ENCODE measurements at regions not wholly inside any gene's neighbourhood (a gene's known extent, or its start where the extent isn't known, plus 50 kb on each side); places are given as distances from the start of the nearest gene placed in this dataset.

DNA sequence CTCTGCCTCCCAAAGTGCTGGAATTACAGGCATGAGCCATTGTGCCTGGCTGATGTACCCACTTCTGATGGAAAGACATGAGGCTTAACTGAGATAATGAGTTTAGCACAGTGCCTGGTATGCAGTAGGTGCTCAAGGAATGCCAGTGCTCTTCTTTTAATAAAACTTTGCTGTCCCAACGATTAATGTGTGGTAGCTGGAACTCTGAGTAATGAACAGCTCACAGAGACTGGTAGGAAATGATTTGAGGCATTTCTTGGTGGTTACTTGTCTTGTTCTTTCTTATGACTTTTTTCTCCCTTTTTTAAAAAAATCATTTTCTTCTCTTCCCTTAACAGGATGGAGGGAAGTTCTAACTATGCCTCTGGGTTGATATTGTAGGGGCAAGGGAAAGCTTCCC is 235.7 kb upstream of the PWP1 start:
- Histone ChIP-seq H3K4me1 (ENCODE audit: insufficient read depth) (no peaks in the 10 kb centered on the region), H3K27me3 (no peaks in the 10 kb centered on the region), H2AFZ (no peak overlapping the region), H3K27ac (no peak overlapping the region), H3K79me2 (no peaks in the 10 kb centered on the region), H3K4me2 (no peak overlapping the region), H4K20me1 (ENCODE audit: insufficient read depth, poor library complexity, severe bottlenecking) (no peaks in the 10 kb centered on the region), H3K4me3 (no peak overlapping the region), H3K9me2 (replicated peaks; ENCODE audit: insufficient read depth) (no peaks in the 10 kb centered on the region), H3K36me3 (replicated peaks; ENCODE audit: insufficient read depth, low read depth) (no peaks in the 10 kb centered on the region), H3K9me3 (ENCODE audit: low read depth) (no peaks in the 10 kb centered on the region)
- no peak for TF ChIP-seq EZH2phosphoT487 (IDR thresholded peaks at IDR 0.05; ENCODE audit: low read depth, severe bottlenecking, unreplicated experiment)
- TF ChIP-seq EZH2 (IDR thresholded peaks at IDR 0.05; ENCODE audit: borderline replicate concordance): no peak
- TF ChIP-seq CTCF (IDR thresholded peaks at IDR 0.05; ENCODE audit: poor library complexity): no peak
- no peak for DNase-seq (ENCODE audit: low spot score)
- 91% methylated on average over 1 of the region's 1 CpG for WGBS (ENCODE audit: low lambda C conversion rate, missing lambda C conversion rate)

- Histone ChIP-seq H4K20me1 (ENCODE audit: insufficient read depth, poor library complexity, severe bottlenecking) (no peaks in the 10 kb centered on the region), H3K4me1 (ENCODE audit: insufficient read depth) (no peaks in the 10 kb centered on the region), H3K9me2 (replicated peaks; ENCODE audit: insufficient read depth) (no peaks in the 10 kb centered on the region), H3K36me3 (replicated peaks; ENCODE audit: insufficient read depth, low read depth) (no peaks in the 10 kb centered on the region), H2AFZ (no peak overlapping the region), H3K27me3 (no peaks in the 10 kb centered on the region), H3K79me2 (no peaks in the 10 kb centered on the region), H3K4me3 (no peak overlapping the region), H3K27ac (no peak overlapping the region), H3K4me2 (no peak overlapping the region), H3K9me3 (ENCODE audit: low read depth) (no peaks in the 10 kb centered on the region)
- TF ChIP-seq EZH2phosphoT487 (IDR thresholded peaks at IDR 0.05; ENCODE audit: low read depth, severe bottlenecking, unreplicated experiment): no peak
- no peak for DNase-seq (ENCODE audit: low spot score)
- 24% methylated on average over 3 of the region's 3 CpGs for WGBS (ENCODE audit: low lambda C conversion rate, missing lambda C conversion rate)
Measured at GRCh38 chr12:107450541-107450940, 235.1 kb upstream of the PWP1 start.

DNA sequence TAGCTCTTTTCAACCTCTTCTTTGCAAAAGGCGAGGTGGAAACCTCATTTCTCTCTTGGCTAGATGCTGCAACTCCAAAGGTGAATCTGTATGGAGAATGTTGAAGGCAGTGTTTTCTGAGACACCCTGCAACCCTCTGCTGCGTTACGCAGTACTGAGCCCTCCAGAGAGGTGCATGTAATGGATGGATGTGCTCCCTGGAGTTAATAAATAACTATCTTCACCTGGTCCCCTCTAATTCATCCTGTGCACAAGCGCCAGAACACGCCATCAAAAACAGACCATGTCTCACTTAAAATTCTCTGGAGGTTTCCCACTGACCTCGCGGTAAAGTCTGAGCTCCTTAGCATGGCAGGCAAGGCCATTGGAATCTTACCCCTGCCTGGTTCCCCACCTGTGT is 234.4 kb upstream of the PWP1 start:
- Histone ChIP-seq H3K79me2 (no peaks in the 10 kb centered on the region), H3K4me2 (no peak overlapping the region), H3K4me3 (no peak overlapping the region), H3K27ac (no peak overlapping the region), H3K27me3 (no peaks in the 10 kb centered on the region), H3K36me3 (replicated peaks; ENCODE audit: insufficient read depth, low read depth) (no peaks in the 10 kb centered on the region), H3K4me1 (ENCODE audit: insufficient read depth) (no peaks in the 10 kb centered on the region), H4K20me1 (ENCODE audit: insufficient read depth, poor library complexity, severe bottlenecking) (no peaks in the 10 kb centered on the region), H3K9me2 (replicated peaks; ENCODE audit: insufficient read depth) (no peaks in the 10 kb centered on the region), H3K9me3 (ENCODE audit: low read depth) (no peaks in the 10 kb centered on the region), H2AFZ (no peak overlapping the region)
- WGBS (ENCODE audit: low lambda C conversion rate, missing lambda C conversion rate): 79% methylated on average over 7 of the region's 7 CpGs
- DNase-seq (ENCODE audit: low spot score): no peak
- TF ChIP-seq EZH2 (IDR thresholded peaks at IDR 0.05; ENCODE audit: borderline replicate concordance) (no peak), EZH2phosphoT487 (IDR thresholded peaks at IDR 0.05; ENCODE audit: low read depth, severe bottlenecking, unreplicated experiment) (no peak), CTCF (IDR thresholded peaks at IDR 0.05; ENCODE audit: poor library complexity) (no peak)

DNA sequence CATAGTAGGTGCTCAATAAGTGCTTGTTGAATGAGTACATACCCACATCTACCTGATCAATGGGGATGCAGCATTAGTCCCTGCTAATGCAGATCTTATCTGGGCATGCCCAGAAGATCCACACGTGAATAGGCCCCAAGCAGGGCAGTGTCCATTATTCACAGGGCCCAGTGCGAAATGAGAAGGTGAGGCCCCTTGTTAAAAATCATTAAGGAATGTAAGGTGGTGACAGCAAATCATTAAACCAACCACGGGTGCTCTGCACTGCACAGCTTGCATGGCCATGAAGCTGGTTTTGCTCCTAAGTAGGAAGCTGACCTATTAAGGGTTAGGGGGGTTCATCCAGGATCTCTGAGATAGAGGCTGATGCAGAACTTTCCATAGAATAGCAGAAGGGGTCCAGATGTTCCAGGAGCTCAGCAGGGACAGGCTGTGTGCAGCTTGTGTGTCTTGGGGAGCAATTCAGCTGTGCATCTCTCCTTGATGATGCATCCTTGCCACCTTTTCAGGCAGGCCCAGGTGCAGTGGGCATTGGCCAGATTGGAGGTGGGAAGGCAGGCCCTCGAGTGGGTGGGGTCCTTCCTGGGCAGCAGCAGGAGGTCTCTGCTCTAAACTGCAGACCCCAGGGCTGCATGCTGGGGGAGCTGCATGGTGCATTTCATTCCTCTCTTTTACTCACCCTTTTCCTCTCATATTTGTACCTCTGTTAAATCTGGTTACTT is 231.3 kb upstream of the PWP1 start:
- Histone ChIP-seq H3K9me3 (ENCODE audit: low read depth) (no peaks in the 10 kb centered on the region), H3K4me1 (ENCODE audit: insufficient read depth) (no peaks in the 10 kb centered on the region), H3K79me2 (no peaks in the 10 kb centered on the region), H3K36me3 (replicated peaks; ENCODE audit: insufficient read depth, low read depth) (no peaks in the 10 kb centered on the region), H3K27ac (no peak overlapping the region), H3K9me2 (replicated peaks; ENCODE audit: insufficient read depth) (no peaks in the 10 kb centered on the region), H3K27me3 (no peaks in the 10 kb centered on the region), H4K20me1 (ENCODE audit: insufficient read depth, poor library complexity, severe bottlenecking) (no peaks in the 10 kb centered on the region), H3K4me3 (no peak overlapping the region), H3K4me2 (no peak overlapping the region), H2AFZ (no peak overlapping the region)
- TF ChIP-seq CTCF (IDR thresholded peaks at IDR 0.05; ENCODE audit: poor library complexity): no peak
- 83% methylated on average over 4 of the region's 4 CpGs for WGBS (ENCODE audit: low lambda C conversion rate, missing lambda C conversion rate)
- DNase-seq (ENCODE audit: low spot score): no peak
